Fibroblast of skin of scalp (primary cell): ENCODE measurements at regions not wholly inside any gene's neighbourhood (a gene's known extent, or its start where the extent isn't known, plus 50 kb on each side); places are given as distances from the start of the nearest gene placed in this dataset.
A peak's percentile ranks its signal among the peaks of the same experiment; 100 is the strongest.

Source experiments
- DNase-seq: peaks from one replicate; pipeline ENCODE4 v3.0.0-alpha.2; 2013

DNA sequence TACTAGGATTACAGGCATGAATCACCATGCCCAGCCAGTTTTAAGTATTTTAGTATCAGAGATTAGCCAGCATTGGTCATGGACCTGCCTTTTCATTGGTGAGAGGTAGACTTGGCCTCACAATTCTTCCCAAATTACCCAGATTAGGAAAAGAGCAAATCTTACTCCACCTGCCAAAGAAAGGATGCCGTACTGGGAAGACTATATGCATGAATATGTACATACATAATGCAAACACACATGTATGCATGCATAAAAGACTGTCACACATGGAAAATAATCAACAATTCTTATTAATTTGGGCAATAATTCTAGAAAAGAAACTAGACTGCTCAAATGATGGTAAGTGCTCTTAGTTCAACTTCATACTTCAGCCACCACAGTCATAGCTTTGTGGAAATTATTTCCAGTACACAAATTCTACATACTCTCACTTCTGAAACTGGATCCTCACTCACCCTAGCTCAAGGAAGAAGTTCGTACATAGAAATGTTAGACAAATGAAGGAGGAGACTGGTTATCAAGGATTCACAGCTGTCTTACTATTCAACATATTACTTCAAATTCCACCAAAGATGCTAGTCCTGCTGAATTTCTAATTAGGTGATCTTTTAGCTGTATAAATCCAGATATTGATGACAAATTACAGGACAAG, 73.7 kb downstream of the MINAR2 start:
- no peak for DNase-seq

DNA sequence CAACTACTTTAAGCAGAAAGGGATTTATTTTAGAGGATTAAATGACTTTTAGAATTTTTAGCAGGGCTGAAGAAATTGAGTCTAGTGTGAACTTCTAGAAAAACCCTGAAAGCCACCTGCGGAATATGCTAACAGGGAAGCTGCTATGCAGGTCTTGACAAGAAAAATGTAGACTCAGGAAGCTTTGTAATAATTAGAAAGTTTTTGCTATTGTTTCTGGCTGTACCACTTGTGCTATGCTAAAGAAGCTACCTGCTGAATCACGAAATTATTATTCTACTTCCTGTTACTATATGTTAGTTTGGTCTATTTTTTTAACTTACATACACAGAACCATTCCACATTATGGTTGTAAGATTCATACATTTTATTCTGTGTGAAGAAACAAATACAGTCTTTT, 74.0 kb upstream of the CHSY3 start:
- DNase-seq = no peak

DNA sequence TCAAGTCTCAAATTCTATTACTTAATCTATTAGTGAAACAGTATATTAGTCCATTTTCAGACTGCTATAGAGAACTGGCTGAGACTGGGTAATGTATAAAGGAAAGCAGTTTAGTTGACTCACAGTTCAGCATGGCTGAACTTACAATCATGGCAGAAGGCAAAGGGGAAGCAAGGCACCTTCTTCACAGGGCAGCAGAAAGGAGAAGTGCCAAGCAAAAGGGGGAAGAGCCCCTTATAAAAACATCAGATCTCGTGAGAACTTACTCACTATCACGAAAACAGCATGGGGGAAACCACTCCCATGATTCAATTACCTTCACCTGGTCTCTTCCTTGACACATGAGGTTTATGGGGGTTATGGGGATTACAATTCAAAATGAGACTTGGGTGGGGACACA, 67.9 kb upstream of the CHSY3 start:
- DNase-seq = no peak

DNA sequence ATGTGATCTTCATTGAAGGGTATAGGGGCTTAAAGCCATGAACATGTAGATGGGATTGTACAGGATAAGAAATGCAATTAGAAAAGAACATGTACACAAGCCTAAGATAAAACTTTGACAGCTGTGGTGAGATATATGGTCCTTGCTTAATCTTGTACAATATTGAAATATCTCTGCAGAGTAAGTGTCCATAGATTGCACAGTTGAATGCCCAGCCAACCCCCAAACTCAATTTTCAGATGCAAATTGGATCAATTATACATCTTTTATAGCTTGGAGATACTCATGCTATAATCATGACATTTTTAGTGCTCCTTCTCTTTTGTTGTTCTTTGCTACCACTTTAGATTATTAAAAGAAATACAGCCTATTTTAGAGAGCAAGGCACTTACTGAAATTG, 59.5 kb upstream of the CHSY3 start:
- DNase-seq = no peak

GRCh38 chr5:129852747-129853352, 51.4 kb upstream of the CHSY3 start:
- DNase-seq = peak; percentile 73

DNA sequence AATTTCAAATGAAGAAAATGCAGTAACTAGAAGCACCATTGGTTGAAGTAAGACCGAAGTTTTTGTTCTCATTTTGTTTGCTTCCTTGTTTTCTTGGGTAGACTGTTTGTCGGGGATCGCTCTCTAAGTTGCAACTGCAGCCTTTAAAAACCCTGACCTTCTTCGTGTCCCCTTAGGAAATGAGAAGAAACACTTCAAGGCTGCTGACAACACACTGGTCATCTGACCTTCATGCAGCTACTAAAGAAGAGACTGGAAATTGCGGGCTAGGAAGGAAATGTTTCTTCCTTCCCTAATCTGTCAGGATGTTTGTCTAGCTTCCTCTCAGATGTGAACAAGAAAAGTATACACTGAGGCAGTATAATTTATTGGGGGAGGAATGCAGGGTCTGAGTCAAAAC, 50.7 kb upstream of the CHSY3 start:
- DNase-seq = no peak
